Stimulated activated CD4-positive, alpha-beta T cell treated with anti-CD3 and anti-CD28 coated beads, Interleukin-4, amount 100 ng/mL, for 48 hours (primary cell): ENCODE measurements at regions not wholly inside any gene's neighbourhood (a gene's known extent, or its start where the extent isn't known, plus 50 kb on each side); places are given as distances from the start of the nearest gene placed in this dataset.
"Not testable (repeated sequence)": the region's sequence is repeated elsewhere in the genome, so short reads cannot be mapped to it uniquely, and the experiment has no call there.

ENCODE experiments used
- DNase-seq, 2 donors: peaks; one replicate each; pipeline ENCODE4 v3.0.0-alpha.2; 2020; ENCODE audit warnings: low read depth in 2 of 2

- no peak for DNase-seq
Measured at GRCh38 chr15:36177590-36178302, 401.7 kb upstream of the CDIN1 start.

DNA sequence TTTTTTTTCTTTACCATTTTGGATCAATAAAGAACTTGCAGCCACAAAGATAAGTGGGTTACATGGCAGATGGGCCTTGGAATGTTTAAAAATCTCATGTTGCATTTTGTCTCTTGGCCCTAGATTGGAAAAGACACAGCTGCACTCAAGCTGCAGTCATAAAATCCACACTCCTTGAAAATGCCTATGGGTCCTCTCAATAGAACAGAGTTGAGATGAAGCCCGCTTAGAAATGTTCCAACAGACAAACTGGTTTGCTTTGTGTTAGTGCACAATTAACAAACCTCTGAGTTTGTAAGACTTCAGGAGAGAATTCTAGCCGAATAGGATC is 401.2 kb upstream of the CDIN1 start:
- DNase-seq = no peak

DNA sequence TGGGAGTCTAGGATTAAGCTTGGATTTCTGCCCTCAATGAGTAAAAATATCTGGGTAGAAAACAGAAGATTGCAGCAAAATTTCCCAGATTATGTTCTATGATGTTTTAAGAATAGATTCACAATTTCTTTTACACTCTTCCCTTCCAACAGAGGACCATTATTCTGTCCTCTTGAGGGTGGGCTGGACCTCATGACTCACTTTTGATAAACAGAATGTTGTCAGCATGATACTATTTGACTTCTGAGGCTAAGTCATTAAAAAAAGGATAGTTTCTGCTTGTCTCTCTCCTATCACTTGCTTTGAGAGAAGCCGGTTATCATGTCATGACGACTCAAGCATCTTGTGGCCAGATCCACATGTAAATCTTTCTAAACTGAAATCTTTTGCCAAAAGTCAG is 396.2 kb upstream of the CDIN1 start:
- DNase-seq = no peak

DNA sequence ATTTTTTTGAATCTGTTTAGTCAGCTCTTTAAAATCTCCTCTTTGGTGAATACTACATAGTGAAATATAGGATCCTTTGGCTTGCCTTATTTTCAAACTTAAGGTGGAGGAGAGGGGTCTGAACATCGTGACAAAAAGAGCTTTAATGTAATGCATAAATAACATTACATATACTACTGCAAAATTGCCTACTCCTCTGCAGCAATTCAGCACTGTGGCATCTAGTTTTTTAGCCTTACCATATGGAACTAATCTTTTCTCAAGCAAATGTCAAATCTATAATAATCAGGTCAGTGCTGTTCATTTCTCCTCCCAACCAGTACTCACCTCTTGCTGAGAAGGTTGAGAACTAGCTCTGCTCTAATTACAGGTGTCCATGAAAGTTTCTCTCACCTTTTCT is 394.0 kb upstream of the CDIN1 start:
- no peak for DNase-seq

DNA sequence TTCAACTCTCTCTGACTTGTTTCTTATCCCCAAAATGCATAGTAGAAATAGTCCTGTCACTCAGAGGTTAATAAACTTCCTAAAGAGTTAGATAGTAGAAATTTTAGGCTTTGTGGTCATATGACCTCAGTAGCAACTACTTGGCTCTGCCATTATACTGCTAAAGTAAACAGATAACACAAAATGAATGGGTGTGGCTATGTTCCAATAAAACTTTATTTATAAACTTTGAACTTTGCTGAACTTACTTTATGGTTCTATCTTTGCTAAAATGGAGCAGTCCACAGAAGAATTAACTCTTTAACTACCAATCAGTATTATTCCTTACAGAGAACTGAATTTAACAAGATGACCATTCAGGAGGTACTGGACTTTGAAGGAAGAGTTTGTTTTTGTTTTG is 393.6 kb upstream of the CDIN1 start:
- no peak for DNase-seq

DNA sequence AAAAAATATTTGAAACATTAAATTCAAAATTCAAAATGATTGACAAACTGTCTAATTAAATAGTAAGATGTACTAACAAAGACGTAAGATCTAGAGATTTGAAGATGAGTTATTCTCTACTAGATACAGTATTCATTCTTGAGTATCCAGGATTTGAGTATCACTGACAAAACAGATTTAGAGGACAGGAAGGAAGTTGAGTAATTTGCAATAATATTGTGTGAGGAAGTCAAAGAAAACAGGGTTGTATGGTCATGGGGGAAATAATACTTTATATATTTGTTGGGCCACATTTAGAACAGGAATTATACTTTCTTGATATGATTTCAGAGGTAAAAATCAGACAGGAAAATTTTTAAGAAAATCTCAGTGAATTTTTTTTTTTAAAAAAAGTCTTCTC is 393.1 kb upstream of the CDIN1 start:
- no peak for DNase-seq

DNA sequence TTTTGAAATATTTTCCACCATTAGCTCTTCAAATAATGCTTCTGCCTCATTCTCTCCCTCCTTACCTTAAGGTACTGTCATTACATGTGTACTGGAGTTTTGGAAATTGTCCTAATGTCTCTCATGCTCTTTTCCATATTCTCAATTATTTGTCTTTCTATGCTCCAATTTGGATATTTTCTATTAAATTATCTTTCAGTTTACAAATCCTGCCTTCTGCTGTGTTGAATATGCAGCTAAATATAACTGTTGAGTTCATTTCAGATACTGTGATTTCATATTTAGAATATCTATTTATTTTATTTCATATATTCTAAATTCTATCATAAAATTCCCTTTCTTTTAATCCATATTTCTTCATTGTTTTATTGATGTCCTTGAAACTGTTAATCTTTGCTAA is 388.0 kb upstream of the CDIN1 start:
- no peak for DNase-seq

DNA sequence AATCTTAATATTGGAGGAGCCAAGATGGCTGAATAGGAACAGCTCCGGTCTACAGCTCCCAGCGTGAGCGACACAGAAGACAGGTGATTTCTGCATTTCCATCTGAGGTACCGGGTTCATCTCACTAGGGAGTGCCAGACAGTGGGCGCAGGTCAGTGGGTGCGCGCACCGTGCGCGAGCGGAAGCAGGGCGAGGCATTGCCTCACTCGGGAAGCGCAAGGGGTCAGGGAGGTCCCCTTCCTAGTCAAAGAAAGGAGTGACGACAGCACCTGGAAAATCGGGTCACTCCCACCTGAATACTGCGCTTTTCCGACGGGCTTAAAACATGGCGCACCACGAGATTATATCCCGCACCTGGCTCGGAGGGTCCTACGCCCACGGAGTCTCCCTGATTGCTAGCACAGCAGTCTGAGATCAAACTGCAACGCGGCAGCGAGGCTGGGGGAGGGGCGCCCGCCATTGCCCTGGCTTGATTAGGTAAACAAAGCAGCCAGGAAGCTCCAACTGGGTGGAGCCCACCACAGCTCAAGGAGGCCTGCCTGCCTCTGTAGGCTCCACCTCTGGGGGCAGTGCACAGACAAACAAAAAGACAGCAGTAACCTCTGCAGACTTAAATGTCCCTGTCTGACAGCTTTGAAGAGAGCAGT is 383.9 kb upstream of the CDIN1 start:
- DNase-seq = not testable (repeated sequence)

- DNase-seq = no peak
Measured at GRCh38 chr15:36208868-36209582, 370.4 kb upstream of the CDIN1 start.

DNA sequence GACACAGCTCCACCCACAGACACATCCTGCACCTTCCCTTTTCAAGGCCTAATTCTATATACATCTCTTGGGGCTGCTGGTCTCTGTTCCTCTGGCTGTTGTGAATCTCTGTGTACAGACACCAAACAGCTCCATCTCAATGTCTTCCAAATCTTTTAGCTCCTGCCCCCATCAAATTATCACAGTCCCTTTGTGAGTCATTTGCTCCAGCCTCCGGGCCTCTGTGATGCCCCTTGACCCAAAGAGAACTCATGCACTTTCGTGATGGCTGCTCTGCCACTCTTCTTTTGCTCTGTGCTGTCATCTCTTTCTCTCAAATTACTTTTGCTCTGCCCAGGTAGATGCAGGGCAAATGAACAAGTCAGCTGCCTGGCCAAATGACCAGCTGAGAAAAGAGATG is 369.0 kb upstream of the CDIN1 start:
- DNase-seq = no peak

DNA sequence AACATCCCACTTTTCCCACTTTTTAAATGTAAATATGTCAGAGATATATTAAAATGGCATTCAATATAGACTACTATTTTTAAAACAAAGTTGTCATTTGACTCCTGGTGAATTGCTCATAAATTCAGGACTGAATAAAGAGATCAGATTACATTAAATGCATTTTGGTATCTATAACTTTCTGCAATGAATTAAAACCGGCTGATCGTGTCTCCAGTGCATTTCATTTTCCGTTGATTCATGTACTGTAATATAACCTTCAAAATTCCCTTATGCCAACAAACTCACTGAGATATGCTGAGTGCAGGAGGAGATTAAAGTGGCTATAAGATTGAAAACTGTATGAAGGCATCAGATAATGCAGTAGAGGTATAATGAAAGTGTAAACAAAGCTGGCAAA is 361.1 kb upstream of the CDIN1 start:
- DNase-seq = no peak

DNA sequence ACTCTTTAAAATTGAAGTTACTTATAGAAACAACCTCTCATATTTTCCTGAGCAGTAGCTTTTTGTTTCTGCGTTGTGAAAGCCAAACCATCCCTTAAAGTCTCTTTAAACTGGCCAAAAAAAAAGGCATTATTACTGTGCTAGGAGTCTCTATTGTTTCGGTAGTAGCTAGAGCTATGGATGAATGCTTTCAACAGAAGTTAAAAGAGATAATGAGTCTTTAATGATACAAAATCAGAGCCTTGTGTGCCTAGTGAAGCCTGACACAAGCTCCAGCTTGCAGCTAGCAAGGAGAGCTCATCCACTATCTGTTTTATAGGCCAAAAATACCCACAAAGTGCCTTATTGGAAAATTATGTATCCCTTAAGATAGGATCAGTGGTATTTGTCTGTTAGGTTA is 360.4 kb upstream of the CDIN1 start:
- DNase-seq = no peak

GRCh38 chr15:36221992-36222391 is 357.4 kb upstream of the CDIN1 start:
- DNase-seq = no peak

DNA sequence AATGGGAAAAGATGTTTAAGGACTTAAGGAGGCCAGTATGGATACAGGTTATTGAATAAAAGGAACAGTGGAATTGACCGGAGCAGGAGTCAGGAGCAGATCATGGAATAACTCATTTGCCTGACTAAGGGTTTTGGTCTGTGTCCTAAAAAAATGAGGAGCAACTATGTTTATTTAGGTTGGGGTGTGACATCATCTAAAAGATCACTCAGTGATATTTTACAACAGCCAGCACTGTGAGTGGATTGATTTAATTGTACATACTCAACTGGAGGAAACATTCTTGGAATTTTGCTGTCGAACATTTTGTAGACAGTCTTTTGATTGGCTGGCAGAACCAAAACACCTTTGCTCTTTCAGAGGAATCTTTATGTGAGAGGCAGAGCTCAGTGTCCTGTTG is 348.6 kb upstream of the CDIN1 start:
- no peak for DNase-seq

- no peak for DNase-seq
Measured at GRCh38 chr15:36232491-36232890, 346.9 kb upstream of the CDIN1 start.

- DNase-seq = no peak
Measured at GRCh38 chr15:36234743-36235142, 344.7 kb upstream of the CDIN1 start.

DNA sequence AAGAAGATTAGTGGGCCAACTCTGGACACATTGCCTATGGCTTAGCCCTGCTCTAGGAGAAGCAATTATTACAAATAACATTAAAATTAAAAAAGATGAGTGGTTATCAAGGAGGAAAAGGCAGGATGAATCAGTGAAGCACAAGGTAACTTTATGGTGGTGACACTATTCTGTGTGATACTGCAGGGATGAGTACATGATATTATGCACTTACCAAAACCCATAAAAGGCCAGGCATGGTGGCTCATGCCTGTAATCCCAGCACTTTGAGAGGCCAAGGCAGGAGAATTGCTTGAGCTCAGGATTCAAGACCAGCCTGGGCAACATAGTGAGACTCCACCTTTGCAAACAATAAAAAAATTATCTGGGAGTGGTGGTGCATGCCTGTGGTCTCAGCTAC is 344.3 kb upstream of the CDIN1 start:
- no peak for DNase-seq

- DNase-seq = no peak
Measured at GRCh38 chr15:36239509-36239908, 339.9 kb upstream of the CDIN1 start.

GRCh38 chr15:36251450-36251849 is 328.0 kb upstream of the CDIN1 start:
- no peak for DNase-seq

- DNase-seq = no peak
Measured at GRCh38 chr15:36252146-36252711, 327.2 kb upstream of the CDIN1 start.

DNA sequence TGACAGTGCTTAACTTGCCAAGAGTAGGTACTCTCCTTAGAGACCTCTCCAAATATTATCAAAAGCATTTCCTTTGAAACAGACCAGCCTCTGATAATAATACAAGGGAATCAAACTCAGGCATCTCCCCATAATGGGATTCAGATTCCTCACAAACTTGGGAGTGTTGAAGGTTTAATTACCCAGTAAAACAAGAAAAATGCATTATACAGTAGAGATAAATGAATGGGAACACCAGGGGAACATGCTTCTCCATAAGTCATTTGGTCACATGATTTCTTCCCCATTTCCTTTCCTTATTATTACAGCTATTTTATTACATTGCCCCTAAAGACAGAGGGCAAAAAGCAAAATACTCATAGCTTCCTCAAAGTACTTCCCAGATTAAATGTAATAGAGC is 325.0 kb upstream of the CDIN1 start:
- DNase-seq = no peak

GRCh38 chr15:36256404-36256807 is 323.0 kb upstream of the CDIN1 start:
- no peak for DNase-seq

- no peak for DNase-seq
Measured at GRCh38 chr15:36263666-36264065, 315.8 kb upstream of the CDIN1 start.
